B cell (primary cell): ENCODE measurements at regions not wholly inside any gene's neighbourhood (a gene's known extent, or its start where the extent isn't known, plus 50 kb on each side); places are given as distances from the start of the nearest gene placed in this dataset.

Source experiments
- CTCF ChIP-seq: fragments of 200-600 bp; IDR thresholded peaks from one replicate; pipeline ENCODE4 v1.8.0; 2022; ENCODE audit warnings: antibody characterized with exemption, mild to moderate bottlenecking
- EZH2 ChIP-seq: IDR thresholded peaks from 2 replicates; pipeline ENCODE4 v1.6.1; 2012; ENCODE audit warnings: borderline replicate concordance, low read depth, mild to moderate bottlenecking, moderate library complexity, low read length; ENCODE audit not compliant: insufficient read depth, poor library complexity, severe bottlenecking

- TF ChIP-seq CTCF (no peak), EZH2 (no peak)
Measured at GRCh38 chr19:27885359-27885758, 1327.6 kb downstream of the UQCRFS1 start.
